Liver (tissue), 8 donors: ENCODE measurements at regions not wholly inside any gene's neighbourhood (a gene's known extent, or its start where the extent isn't known, plus 50 kb on each side); places are given as distances from the start of the nearest gene placed in this dataset.

Experiments
- DNase-seq: peaks from one replicate; pipeline ENCODE4 v3.0.0-alpha.2; 2017; ENCODE audit warnings: low spot score
- H3K27ac ChIP-seq, 2 donors: one replicate each; pipeline ENCODE4 v1.7.0; 2013; ENCODE audit warnings: inconsistent platforms in 2 of 2, low read length in 2 of 2, control low read depth in 1 of 2, low read depth in 1 of 2, mild to moderate bottlenecking in 1 of 2
- H3K27me3 ChIP-seq, 4 donors: one replicate each; pipeline versions ENCODE4 v1.6.1 to v1.7.0; 2013; ENCODE audit warnings: low read length in 3 of 4, inconsistent platforms in 1 of 4, mild to moderate bottlenecking in 1 of 4, moderate library complexity in 1 of 4; ENCODE audit not compliant: control insufficient read depth in 4 of 4, insufficient read depth in 4 of 4
- H3K36me3 ChIP-seq, 4 donors: one replicate each; pipeline versions ENCODE4 v1.6.1 to v1.7.0; 2013; ENCODE audit warnings: low read length in 3 of 4, mild to moderate bottlenecking in 3 of 4, low read depth in 1 of 4, moderate library complexity in 1 of 4; ENCODE audit not compliant: control insufficient read depth in 4 of 4, insufficient read depth in 3 of 4
- H3K4me1 ChIP-seq, 4 donors: one replicate each; pipeline versions ENCODE4 v1.6.1 to v1.7.0; 2013; ENCODE audit warnings: low read length in 3 of 4, mild to moderate bottlenecking in 3 of 4, moderate library complexity in 1 of 4; ENCODE audit not compliant: control insufficient read depth in 4 of 4, insufficient read depth in 4 of 4
- H3K4me3 ChIP-seq, 3 donors: one replicate each; pipeline versions ENCODE4 v1.6.1 to v1.7.0; 2013; ENCODE audit warnings: low read length in 3 of 3, control low read depth in 1 of 3, low read depth in 1 of 3, mild to moderate bottlenecking in 1 of 3
- H3K9ac ChIP-seq, 2 donors: one replicate each; pipeline ENCODE4 v1.7.0; 2013; ENCODE audit warnings: low read length in 2 of 2, mild to moderate bottlenecking in 2 of 2, moderate library complexity in 2 of 2, control low read depth in 1 of 2, low read depth in 1 of 2
- H3K9me3 ChIP-seq, 4 donors: one replicate each; pipeline versions ENCODE4 v1.6.1 to v1.7.0; 2013; ENCODE audit warnings: low read length in 3 of 4; ENCODE audit not compliant: control insufficient read depth in 4 of 4
- ATF3 ChIP-seq: IDR thresholded peaks from 2 replicates; pipeline ENCODE4 v1.6.1; 2016; ENCODE audit warnings: antibody characterized with exemption
- FOXA1 ChIP-seq: IDR thresholded peaks from 2 replicates; pipeline ENCODE4 v1.6.1; 2016; ENCODE audit warnings: antibody characterized with exemption
- FOXA2 ChIP-seq: IDR thresholded peaks from 2 replicates; pipeline ENCODE4 v1.6.1; 2016; ENCODE audit warnings: antibody characterized with exemption
- GABPA ChIP-seq, 2 donors: IDR thresholded peaks in 1 of 2; conservative IDR thresholded peaks in 1 of 2; 2 replicates each; pipeline ENCODE4 v1.6.1; 2016; ENCODE audit warnings: antibody characterized with exemption in 2 of 2, mild to moderate bottlenecking in 1 of 2, moderate library complexity in 1 of 2
- HNF4A ChIP-seq, 2 donors: conservative IDR thresholded peaks; 2 replicates each; pipeline ENCODE4 v1.6.1; 2016; ENCODE audit warnings: antibody characterized with exemption in 2 of 2, mild to moderate bottlenecking in 2 of 2
- HNF4G ChIP-seq: IDR thresholded peaks from 2 replicates; pipeline ENCODE4 v1.6.1; 2016; ENCODE audit warnings: antibody characterized with exemption
- MAX ChIP-seq: IDR thresholded peaks from 2 replicates; pipeline ENCODE4 v1.6.1; 2016; ENCODE audit warnings: antibody characterized with exemption
- NR2F2 ChIP-seq: IDR thresholded peaks from 2 replicates; pipeline ENCODE4 v1.6.1; 2016; ENCODE audit warnings: antibody characterized with exemption
- RAD21 ChIP-seq, 2 donors: IDR thresholded peaks; 2 replicates each; pipeline ENCODE4 v1.6.1; 2016; ENCODE audit warnings: antibody characterized with exemption in 2 of 2, mild to moderate bottlenecking in 2 of 2
- RXRA ChIP-seq, 2 donors: IDR thresholded peaks; 2 replicates each; pipeline ENCODE4 v1.6.1; 2017 to 2018; ENCODE audit warnings: antibody characterized with exemption in 2 of 2, mild to moderate bottlenecking in 1 of 2
- SP1 ChIP-seq: IDR thresholded peaks from 2 replicates; pipeline ENCODE4 v1.6.1; 2018; ENCODE audit warnings: antibody characterized with exemption, mild to moderate bottlenecking
- YY1 ChIP-seq: IDR thresholded peaks from 2 replicates; pipeline ENCODE4 v1.6.1; 2016; ENCODE audit warnings: antibody characterized with exemption, mild to moderate bottlenecking
- WGBS: extraction: QIAGEN DNeasy Blood & Tissue Kit; methylation state at CpG from one replicate; pipeline ENCODE4 v1.1.7; 2013; 5-methylcytosine and 5-hydroxymethylcytosine counted together
- TF ChIP-seq, protein P1 (sequence below): IDR thresholded peaks from 2 replicates; pipeline ENCODE4 v1.6.1; 2016; ENCODE audit warnings: antibody characterized with exemption
- TF ChIP-seq, protein P2 (sequence below): fragments of 150-350 bp; IDR thresholded peaks from 2 replicates; pipeline ENCODE4 v1.5.1; 2017; ENCODE audit warnings: improper control_type of control experiment, low read depth, low read length; ENCODE audit not compliant: missing input control
- donor health status: healthy.
- donor health status: healthy.
- donor health status: healthy.
- donor health status: healthy.
- donor health status: healthy.

GRCh38 chr7:84913731-84914130 is 273.1 kb downstream of the SEMA3D start:
- Histone ChIP-seq H3K4me3 (no peak overlapping the region), H3K27ac (no peak overlapping the region), H3K4me1 (peaks cover 0 to 9% (median 0%) of the 10 kb centered on the region in 4 donors), H3K27me3 (no peaks in the 10 kb centered on the region), H3K36me3 (no peaks in the 10 kb centered on the region), H3K9ac (no peak overlapping the region), H3K9me3 (no peaks in the 10 kb centered on the region)
- TF ChIP-seq SP1 (no peak), GABPA (IDR thresholded peaks at IDR 0.05 in 1 of 2, conservative IDR thresholded peaks at IDR 0.05 in 1 of 2) (no peak), FOXA1 (no peak), NR2F2 (no peak), RAD21 (IDR thresholded peaks at IDR 0.05) (no peak), RXRA (IDR thresholded peaks at IDR 0.05) (no peak), ATF3 (no peak), HNF4G (no peak), YY1 (no peak), HNF4A (conservative IDR thresholded peaks at IDR 0.05) (no peak)
- TF ChIP-seq, protein P1, sequence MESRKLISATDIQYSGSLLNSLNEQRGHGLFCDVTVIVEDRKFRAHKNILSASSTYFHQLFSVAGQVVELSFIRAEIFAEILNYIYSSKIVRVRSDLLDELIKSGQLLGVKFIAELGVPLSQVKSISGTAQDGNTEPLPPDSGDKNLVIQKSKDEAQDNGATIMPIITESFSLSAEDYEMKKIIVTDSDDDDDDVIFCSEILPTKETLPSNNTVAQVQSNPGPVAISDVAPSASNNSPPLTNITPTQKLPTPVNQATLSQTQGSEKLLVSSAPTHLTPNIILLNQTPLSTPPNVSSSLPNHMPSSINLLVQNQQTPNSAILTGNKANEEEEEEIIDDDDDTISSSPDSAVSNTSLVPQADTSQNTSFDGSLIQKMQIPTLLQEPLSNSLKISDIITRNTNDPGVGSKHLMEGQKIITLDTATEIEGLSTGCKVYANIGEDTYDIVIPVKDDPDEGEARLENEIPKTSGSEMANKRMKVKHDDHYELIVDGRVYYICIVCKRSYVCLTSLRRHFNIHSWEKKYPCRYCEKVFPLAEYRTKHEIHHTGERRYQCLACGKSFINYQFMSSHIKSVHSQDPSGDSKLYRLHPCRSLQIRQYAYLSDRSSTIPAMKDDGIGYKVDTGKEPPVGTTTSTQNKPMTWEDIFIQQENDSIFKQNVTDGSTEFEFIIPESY: no peak
- TF ChIP-seq, protein P2, sequence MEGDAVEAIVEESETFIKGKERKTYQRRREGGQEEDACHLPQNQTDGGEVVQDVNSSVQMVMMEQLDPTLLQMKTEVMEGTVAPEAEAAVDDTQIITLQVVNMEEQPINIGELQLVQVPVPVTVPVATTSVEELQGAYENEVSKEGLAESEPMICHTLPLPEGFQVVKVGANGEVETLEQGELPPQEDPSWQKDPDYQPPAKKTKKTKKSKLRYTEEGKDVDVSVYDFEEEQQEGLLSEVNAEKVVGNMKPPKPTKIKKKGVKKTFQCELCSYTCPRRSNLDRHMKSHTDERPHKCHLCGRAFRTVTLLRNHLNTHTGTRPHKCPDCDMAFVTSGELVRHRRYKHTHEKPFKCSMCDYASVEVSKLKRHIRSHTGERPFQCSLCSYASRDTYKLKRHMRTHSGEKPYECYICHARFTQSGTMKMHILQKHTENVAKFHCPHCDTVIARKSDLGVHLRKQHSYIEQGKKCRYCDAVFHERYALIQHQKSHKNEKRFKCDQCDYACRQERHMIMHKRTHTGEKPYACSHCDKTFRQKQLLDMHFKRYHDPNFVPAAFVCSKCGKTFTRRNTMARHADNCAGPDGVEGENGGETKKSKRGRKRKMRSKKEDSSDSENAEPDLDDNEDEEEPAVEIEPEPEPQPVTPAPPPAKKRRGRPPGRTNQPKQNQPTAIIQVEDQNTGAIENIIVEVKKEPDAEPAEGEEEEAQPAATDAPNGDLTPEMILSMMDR: no peak
- no peak for DNase-seq

DNA sequence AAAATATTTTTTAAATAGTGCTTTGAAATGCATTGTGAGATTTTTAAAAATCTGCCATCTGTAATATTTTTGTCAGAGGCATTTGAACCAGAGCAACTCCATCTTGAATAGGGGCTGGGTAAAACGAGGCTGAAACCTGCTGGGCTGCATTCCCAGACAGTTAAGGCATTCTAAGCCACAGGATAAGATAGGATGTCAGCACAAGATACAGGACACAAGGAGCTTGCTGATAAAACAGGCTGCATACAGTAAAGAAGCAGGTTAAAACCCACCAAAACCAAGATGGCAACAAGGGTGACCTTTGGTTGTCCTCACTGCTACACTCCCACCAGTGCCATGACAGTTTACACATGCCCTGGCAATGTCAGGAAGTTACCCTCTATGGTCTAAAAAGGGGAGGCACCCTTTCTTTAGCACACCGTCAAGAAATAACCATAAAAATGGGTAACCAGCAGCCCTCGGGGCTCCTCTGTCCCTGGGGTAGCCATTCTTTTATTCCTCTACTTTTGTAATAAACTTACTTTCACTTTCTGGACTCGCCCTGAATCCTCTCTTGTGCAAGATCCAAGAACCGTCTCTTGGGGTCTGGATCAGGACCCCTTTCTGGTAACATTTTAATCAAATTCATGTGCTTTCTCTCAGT is 273.7 kb downstream of the SEMA3D start:
- no peak overlapping the region for H3K27ac ChIP-seq
- H3K9ac ChIP-seq: no peak overlapping the region
- peaks cover 0 to 9% (median 0%) of the 10 kb centered on the region in 4 donors for H3K4me1 ChIP-seq
- no peak for DNase-seq
- no peaks in the 10 kb centered on the region for H3K9me3 ChIP-seq
- WGBS: 64% methylated on average over 5 of the region's 5 CpGs
- H3K27me3 ChIP-seq: no peaks in the 10 kb centered on the region
- TF ChIP-seq RAD21 (IDR thresholded peaks at IDR 0.05) (no peak), FOXA1 (no peak), FOXA2 (no peak), MAX (no peak)
- TF ChIP-seq, protein P2: no peak
- no peaks in the 10 kb centered on the region for H3K36me3 ChIP-seq
- H3K4me3 ChIP-seq: no peak overlapping the region
